BJ (cell line): ENCODE measurements at regions not wholly inside any gene's neighbourhood (a gene's known extent, or its start where the extent isn't known, plus 50 kb on each side); places are given as distances from the start of the nearest gene placed in this dataset.
"Not testable (repeated sequence)": the region's sequence is repeated elsewhere in the genome, so short reads cannot be mapped to it uniquely, and the experiment has no call there.

Source experiments
- CTCF ChIA-PET: fragments of 350-600 bp; formaldehyde crosslinking; extraction: SDS; loops from one replicate; lab custom pipeline; 2021; ENCODE audit warnings: antibody characterized with exemption, inconsistent platforms; lab: Yijun Ruan, JAX
- POLR2A ChIA-PET: fragments of 300-600 bp; sonication (Branson Sonifier 250); formaldehyde crosslinking; extraction: SDS; loops from one replicate; lab custom pipeline; 2021; ENCODE audit warnings: antibody characterized with exemption; lab: Charles Lee
- DNase-seq: peaks from one replicate; pipeline ENCODE4 v3.0.0-alpha.2; 2011; ENCODE audit warnings: low read depth
- H3K27me3 ChIP-seq: 2 replicates; pipeline ENCODE4 v1.6.0; 2011; ENCODE audit warnings: low read length; ENCODE audit not compliant: control insufficient read depth, insufficient read depth
- H3K36me3 ChIP-seq: 2 replicates; pipeline ENCODE4 v1.5.1; 2011; ENCODE audit warnings: low read length; ENCODE audit not compliant: control insufficient read depth, insufficient read depth
- H3K4me3 ChIP-seq: 2 replicates; pipeline ENCODE4 v1.5.1; 2011; ENCODE audit warnings: low read depth, mild to moderate bottlenecking, control low read depth, low read length
- CTCF ChIP-seq: IDR thresholded peaks from 2 replicates; pipeline ENCODE4 v1.5.1; 2011; ENCODE audit warnings: low read depth, mild to moderate bottlenecking, control low read depth, inconsistent platforms, low read length, moderate library complexity; ENCODE audit not compliant: insufficient read depth

DNA sequence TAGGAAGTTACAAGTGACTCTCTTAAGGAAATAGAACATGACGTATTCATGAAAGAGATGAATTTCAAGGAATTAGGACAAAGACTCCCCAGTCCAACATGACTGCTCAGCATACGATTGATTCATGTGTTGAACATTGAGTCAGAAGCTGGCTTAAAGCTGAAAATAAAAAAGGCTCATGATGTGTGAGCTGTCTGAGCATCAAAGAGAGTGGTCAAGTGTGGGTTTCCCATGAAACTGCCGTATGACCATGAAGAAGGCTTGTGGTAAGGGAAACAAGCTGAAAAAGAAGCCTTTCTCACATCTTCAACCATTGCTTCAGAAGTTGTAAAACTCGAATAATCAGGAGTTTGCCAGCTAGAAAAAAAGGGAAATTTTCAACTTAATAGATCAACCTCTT is 201.9 kb upstream of the APCDD1 start:
- H3K36me3 ChIP-seq = no peaks in the 10 kb centered on the region
- no peak for TF ChIP-seq CTCF
- no peak overlapping the region for H3K4me3 ChIP-seq
- DNase-seq = no peak
- CTCF ChIA-PET = interaction anchor here (0.7 kb wide), 1 partner anchor 21 kb away, joined by 3 read pairs; no protein-coding TSS in a partner anchor
- H3K27me3 ChIP-seq = peaks cover 5% of the 10 kb centered on the region
- POLR2A ChIA-PET = no interaction called here

DNA sequence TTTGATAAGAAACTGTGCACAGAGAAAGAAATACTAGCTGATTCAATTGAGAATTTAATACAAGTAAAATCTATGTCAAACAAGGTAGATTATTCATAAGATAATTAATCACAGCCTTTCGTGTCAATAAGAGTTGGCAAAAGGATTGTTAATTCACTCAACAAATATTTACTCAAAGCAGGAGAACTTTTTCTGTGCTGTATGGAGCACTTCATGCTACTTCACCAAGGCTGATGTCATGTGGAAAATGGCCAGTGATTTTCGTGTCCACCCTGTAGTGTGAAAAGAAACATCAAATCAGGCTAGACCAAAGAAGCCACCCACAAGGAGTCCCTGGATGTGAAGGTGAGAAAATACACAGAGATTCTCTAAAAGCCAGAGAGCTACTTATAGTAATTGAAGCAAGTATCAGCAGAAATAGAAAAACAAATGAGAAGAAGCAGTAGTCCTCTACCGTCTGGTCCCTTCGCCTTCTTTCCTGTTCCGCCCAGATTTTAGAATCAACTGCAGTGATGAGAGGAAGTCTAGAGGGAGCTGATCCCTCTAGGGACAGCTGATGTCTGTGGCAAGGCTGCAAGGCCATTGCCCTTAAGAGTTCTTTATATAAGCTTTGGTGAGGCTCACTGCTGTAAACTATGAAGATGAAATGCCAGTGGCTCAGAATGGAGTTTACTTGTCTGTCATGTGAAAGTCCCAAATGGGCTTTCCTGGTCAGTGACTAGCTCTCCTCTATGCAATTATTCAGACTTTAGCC is 201.3 kb upstream of the APCDD1 start:
- no peak for TF ChIP-seq CTCF
- no peaks in the 10 kb centered on the region for H3K36me3 ChIP-seq
- ChIA-PET POLR2A (no interaction called here), CTCF (interaction anchor here (0.7 kb wide), 1 partner anchor 22 kb away, joined by 3 read pairs; no protein-coding TSS in a partner anchor)
- H3K4me3 ChIP-seq = no peak overlapping the region
- DNase-seq = no peak
- peaks cover 5% of the 10 kb centered on the region for H3K27me3 ChIP-seq

- CTCF ChIA-PET, DNase-seq, H3K4me3 ChIP-seq, POLR2A ChIA-PET, H3K27me3 ChIP-seq, H3K36me3 ChIP-seq: not testable (repeated sequence)
Observed at GRCh38 chr18:10256276-10256675, 198.2 kb upstream of the APCDD1 start.

- CTCF ChIA-PET = interaction anchor here (1.2 kb wide), 1 partner anchor 43 kb away, joined by 3 read pairs; no protein-coding TSS in a partner anchor
- no peak for DNase-seq
- no peaks in the 10 kb centered on the region for H3K36me3 ChIP-seq
- no peaks in the 10 kb centered on the region for H3K27me3 ChIP-seq
- TF ChIP-seq CTCF = no peak
- POLR2A ChIA-PET = no interaction called here
- no peak overlapping the region for H3K4me3 ChIP-seq
Observed at GRCh38 chr18:10258836-10259474, 195.5 kb upstream of the APCDD1 start.

- Histone ChIP-seq H3K27me3 (no peaks in the 10 kb centered on the region), H3K4me3 (no peak overlapping the region), H3K36me3 (no peaks in the 10 kb centered on the region)
- no peak for DNase-seq
- no peak for TF ChIP-seq CTCF
- POLR2A ChIA-PET = no interaction called here
- CTCF ChIA-PET = no interaction called here
Observed at GRCh38 chr18:10259901-10260300, 194.5 kb upstream of the APCDD1 start.
